SK-N-SH (cell line): ENCODE measurements at regions not wholly inside any gene's neighbourhood (a gene's known extent, or its start where the extent isn't known, plus 50 kb on each side); places are given as distances from the start of the nearest gene placed in this dataset.

Experiments used
- CTCF ChIA-PET: fragments of 300-600, 350-600 bp; formaldehyde crosslinking; extraction: SDS; loops from one replicate; lab custom pipeline; 2021; lab: Yijun Ruan, JAX
- POLR2A ChIA-PET: fragments of 350-600 bp; sonication (Branson Sonifier 250); formaldehyde crosslinking; extraction: SDS; loops from one replicate; lab custom pipeline; 2020; ENCODE audit warnings: antibody characterized with exemption, inconsistent platforms; lab: Yijun Ruan, JAX
- DNase-seq: peaks from one replicate; pipeline ENCODE4 v3.0.0; 2012
- H2AFZ ChIP-seq: fragments of 200-600 bp; sonication (generic); 2 replicates; pipeline ENCODE4 v1.8.1; 2016; ENCODE audit warnings: antibody characterized with exemption, mild to moderate bottlenecking, low read depth
- H3F3A ChIP-seq: fragments of 200-600 bp; sonication (generic); replicated peaks from 2 replicates; pipeline ENCODE3; 2016; ENCODE audit warnings: antibody characterized with exemption, mild to moderate bottlenecking; ENCODE audit not compliant: insufficient read depth
- H3K27ac ChIP-seq, 2 experiments: fragments of 200-500 bp in 1 of 2; fragments of 200-600 bp in 1 of 2; sonication (Bioruptor generic) in 1 of 2; sonication (generic), shearing (Covaris generic) in 1 of 2; 2 replicates each; pipeline versions ENCODE4 v1.5.1 to v1.6.1; 2014 to 2016; ENCODE audit warnings: low read depth in 2 of 2, inconsistent platforms in 1 of 2, low read length in 1 of 2, mild to moderate bottlenecking in 1 of 2, mixed read lengths in 1 of 2
- H3K27me3 ChIP-seq: fragments of 200-600 bp; sonication (generic), shearing (Covaris generic); 2 replicates; pipeline ENCODE4 v1.6.1; 2016; ENCODE audit warnings: mixed run types; ENCODE audit not compliant: insufficient read depth
- H3K36me3 ChIP-seq, 2 experiments: fragments of 200-500 bp in 1 of 2; fragments of 200-600 bp in 1 of 2; sonication (Bioruptor generic) in 1 of 2; sonication (generic) in 1 of 2; replicated peaks in 1 of 2; 2 replicates each; pipeline versions ENCODE3 to v1.5.1; 2014 to 2016; ENCODE audit warnings: low read length in 1 of 2, mild to moderate bottlenecking in 1 of 2; ENCODE audit not compliant: insufficient read depth in 2 of 2, control insufficient read depth in 1 of 2
- H3K4me1 ChIP-seq, 2 experiments: fragments of 200-500 bp in 1 of 2; fragments of 200-600 bp in 1 of 2; sonication (Bioruptor generic) in 1 of 2; sonication (generic), shearing (Covaris generic) in 1 of 2; 2 replicates each; pipeline versions ENCODE4 v1.5.1 to v1.6.1; 2014 to 2016; ENCODE audit warnings: low read depth in 1 of 2, low read length in 1 of 2, mixed run types in 1 of 2; ENCODE audit not compliant: insufficient read depth in 2 of 2, control insufficient read depth in 1 of 2
- H3K4me2 ChIP-seq: fragments of 200-600 bp; sonication (generic), shearing (Covaris generic); 2 replicates; pipeline ENCODE4 v1.6.1; 2017; ENCODE audit warnings: mixed run types
- H3K4me3 ChIP-seq, 2 experiments: fragments of 200-500 bp in 1 of 2; fragments of 200-600 bp in 1 of 2; sonication (Bioruptor generic) in 1 of 2; sonication (generic), shearing (Covaris generic) in 1 of 2; 2 replicates each; pipeline versions ENCODE4 v1.5.1 to v1.8.1; 2014 to 2016; ENCODE audit warnings: low read depth in 2 of 2, inconsistent platforms in 1 of 2, low read length in 1 of 2, mild to moderate bottlenecking in 1 of 2, mixed read lengths in 1 of 2, moderate library complexity in 1 of 2
- H3K79me2 ChIP-seq: fragments of 200-600 bp; sonication (generic); 2 replicates; pipeline ENCODE4 v1.8.1; 2017; ENCODE audit warnings: mild to moderate bottlenecking; ENCODE audit not compliant: insufficient read depth
- H3K9ac ChIP-seq: fragments of 200-600 bp; sonication (generic); 2 replicates; pipeline ENCODE4 v1.6.1; 2017; ENCODE audit warnings: mixed run types
- H3K9me2 ChIP-seq: fragments of 200-600 bp; sonication (generic); 2 replicates; pipeline ENCODE4 v1.6.1; 2017; ENCODE audit warnings: mixed run types
- H3K9me3 ChIP-seq: fragments of 200-600 bp; sonication (generic); 2 replicates; pipeline ENCODE4 v1.6.1; 2017; ENCODE audit warnings: mixed run types, mild to moderate bottlenecking, moderate library complexity
- H4K20me1 ChIP-seq: fragments of 200-600 bp; sonication (generic); 2 replicates; pipeline ENCODE4 v1.6.1; 2017; ENCODE audit warnings: mild to moderate bottlenecking, mixed run types; ENCODE audit not compliant: insufficient read depth
- CTCF ChIP-seq: fragments of 200-600 bp; sonication (generic); IDR thresholded peaks from 2 replicates; pipeline ENCODE4 v1.6.1; 2017; ENCODE audit warnings: antibody characterized with exemption, mild to moderate bottlenecking, moderate library complexity
- FOXM1 ChIP-seq: IDR thresholded peaks from 2 replicates; pipeline ENCODE4 v1.4.0; 2012; ENCODE audit warnings: low read depth, mild to moderate bottlenecking
- GABPA ChIP-seq: IDR thresholded peaks from 2 replicates; pipeline ENCODE4 v1.4.0; 2012; ENCODE audit warnings: low read depth, mild to moderate bottlenecking
- GATA2 ChIP-seq: sonication (generic); formaldehyde crosslinking; IDR thresholded peaks from 2 replicates; pipeline ENCODE4 v1.5.0; 2020; ENCODE audit warnings: mild to moderate bottlenecking, missing genetic modification reagents
- JUND ChIP-seq: IDR thresholded peaks from 2 replicates; pipeline ENCODE4 v1.4.0; 2012
- MEF2A ChIP-seq: IDR thresholded peaks from 2 replicates; pipeline ENCODE4 v1.4.0; 2012; ENCODE audit warnings: low read depth, borderline replicate concordance
- POLR2AphosphoS5 ChIP-seq: IDR thresholded peaks from 2 replicates; pipeline ENCODE4 v1.6.1; 2012; ENCODE audit warnings: low read depth, low read length
- RXRA ChIP-seq: IDR thresholded peaks from 2 replicates; pipeline ENCODE4 v1.4.0; 2012; ENCODE audit warnings: low read depth, mild to moderate bottlenecking, borderline replicate concordance
- SMC3 ChIP-seq: IDR thresholded peaks from 2 replicates; pipeline ENCODE4 v1.6.1; 2012; ENCODE audit warnings: low read depth, low read length, improper control_type of control experiment
- TEAD4 ChIP-seq: IDR thresholded peaks from 2 replicates; pipeline ENCODE4 v1.4.0; 2012; ENCODE audit warnings: mild to moderate bottlenecking, borderline replicate concordance; ENCODE audit not compliant: insufficient read depth
- USF1 ChIP-seq: IDR thresholded peaks from 2 replicates; pipeline ENCODE4 v1.4.0; 2012; ENCODE audit warnings: low read depth, borderline replicate concordance
- USF2 ChIP-seq: fragments of 150-350 bp; IDR thresholded peaks from 2 replicates; pipeline ENCODE4 v1.6.1; 2017; ENCODE audit warnings: antibody characterized with exemption, low read length, low read depth, borderline replicate concordance
- ZBTB33 ChIP-seq: IDR thresholded peaks from 2 replicates; pipeline ENCODE4 v1.4.0; 2012; ENCODE audit warnings: low read depth, borderline replicate concordance
- WGBS: methylation state at CpG from one replicate; pipeline ENCODE4 v1.1.6; 2017; ENCODE audit warnings: low lambda C conversion rate; 5-methylcytosine and 5-hydroxymethylcytosine counted together

GRCh38 chr2:8317418-8317817 lies 364.4 kb upstream of the ID2 start:
- Histone ChIP-seq H3K27ac (no peak overlapping the region), H3K36me3 (no peaks in the 10 kb centered on the region), H4K20me1 (no peaks in the 10 kb centered on the region), H3K27me3 (no peaks in the 10 kb centered on the region), H2AFZ (no peak overlapping the region), H3K9me2 (no peaks in the 10 kb centered on the region), H3K4me1 (peaks cover 0 to 16% of the 10 kb centered on the region in 2 experiments; a peak in 3 of 4 replicates), H3K4me2 (no peak overlapping the region), H3K79me2 (no peaks in the 10 kb centered on the region), H3K9me3 (no peaks in the 10 kb centered on the region), H3K9ac (no peak overlapping the region), H3F3A (no peaks in the 10 kb centered on the region), H3K4me3 (no peak overlapping the region)
- TF ChIP-seq USF1, result no peak
- no peak for TF ChIP-seq SMC3
- CTCF ChIA-PET, result interaction anchor here (2.1 kb wide), 1 partner anchor 10 kb away, joined by 4 read pairs; no protein-coding TSS in a partner anchor
- POLR2A ChIA-PET, result interaction anchor here (0.6 kb wide), 1 partner anchor 116 kb away, joined by 3 read pairs; no protein-coding TSS in a partner anchor
- WGBS, result 67% methylated on average over 10 of the region's 10 CpGs
- no peak for DNase-seq

- Histone ChIP-seq H3K9me3 (no peaks in the 10 kb centered on the region), H3F3A (no peaks in the 10 kb centered on the region), H3K9me2 (no peaks in the 10 kb centered on the region), H3K27ac (no peak overlapping the region), H3K4me1 (peaks cover 0 to 6% of the 10 kb centered on the region in 2 experiments; a peak in 1 of 4 replicates), H2AFZ (no peak overlapping the region), H3K36me3 (no peaks in the 10 kb centered on the region), H3K4me2 (no peak overlapping the region), H3K27me3 (no peaks in the 10 kb centered on the region), H4K20me1 (no peaks in the 10 kb centered on the region), H3K79me2 (no peaks in the 10 kb centered on the region), H3K9ac (no peak overlapping the region), H3K4me3 (no peak overlapping the region)
- WGBS, result 24% methylated on average over 2 of the region's 2 CpGs
- POLR2A ChIA-PET, result no interaction called here
- DNase-seq, result no peak
- CTCF ChIA-PET, result no interaction called here
- TF ChIP-seq ZBTB33 (no peak), CTCF (no peak), MEF2A (no peak), JUND (no peak), FOXM1 (no peak), USF2 (no peak), TEAD4 (no peak), GABPA (no peak), GATA2 (CRISPR knock-in tag) (no peak), POLR2AphosphoS5 (no peak), RXRA (no peak)
Measured at GRCh38 chr2:8319219-8319618, 362.6 kb upstream of the ID2 start.
